IPS-20b (cell line): ENCODE measurements at regions not wholly inside any gene's neighbourhood (a gene's known extent, or its start where the extent isn't known, plus 50 kb on each side); places are given as distances from the start of the nearest gene placed in this dataset.

Experiments used
- H3K27ac ChIP-seq: one replicate; pipeline ENCODE4 v1.5.1; 2013; ENCODE audit warnings: low read length
- H3K27me3 ChIP-seq: 2 replicates; pipeline ENCODE4 v1.6.1; 2013; ENCODE audit warnings: mild to moderate bottlenecking, low read length, inconsistent platforms; ENCODE audit not compliant: insufficient read depth
- H3K36me3 ChIP-seq: 2 replicates; pipeline ENCODE4 v1.6.1; 2013; ENCODE audit warnings: low read depth, mild to moderate bottlenecking, inconsistent platforms, low read length, moderate library complexity; ENCODE audit not compliant: insufficient read depth
- H3K4me1 ChIP-seq: 2 replicates; pipeline ENCODE4 v1.6.1; 2013; ENCODE audit warnings: mild to moderate bottlenecking, control low read depth, inconsistent platforms, low read length, moderate library complexity; ENCODE audit not compliant: insufficient read depth
- H3K4me3 ChIP-seq: 2 replicates; pipeline ENCODE4 v1.5.1; 2013; ENCODE audit warnings: mild to moderate bottlenecking, low read length, inconsistent platforms
- H3K9ac ChIP-seq: 2 replicates; pipeline ENCODE4 v1.6.1; 2013; ENCODE audit warnings: low read depth, mild to moderate bottlenecking, inconsistent platforms, low read length, moderate library complexity
- H3K9me3 ChIP-seq: 2 replicates; pipeline ENCODE4 v1.6.1; 2013; ENCODE audit warnings: mild to moderate bottlenecking, low read depth, low read length, inconsistent platforms; ENCODE audit not compliant: insufficient read depth

GRCh38 chr10:53580465-53580864 lies 807.9 kb upstream of the MBL2 start:
- H3K4me1 ChIP-seq, result no peaks in the 10 kb centered on the region
- H3K4me3 ChIP-seq, result no peak overlapping the region
- H3K9me3 ChIP-seq, result no peaks in the 10 kb centered on the region
- H3K27me3 ChIP-seq, result no peaks in the 10 kb centered on the region
- no peaks in the 10 kb centered on the region for H3K36me3 ChIP-seq
- H3K9ac ChIP-seq, result no peak overlapping the region
- no peak overlapping the region for H3K27ac ChIP-seq

GRCh38 chr10:53579773-53580172 lies 807.2 kb upstream of the MBL2 start:
- H3K4me1 ChIP-seq, result no peaks in the 10 kb centered on the region
- H3K4me3 ChIP-seq, result no peak overlapping the region
- H3K36me3 ChIP-seq, result no peaks in the 10 kb centered on the region
- no peaks in the 10 kb centered on the region for H3K9me3 ChIP-seq
- H3K9ac ChIP-seq, result no peak overlapping the region
- H3K27ac ChIP-seq, result no peak overlapping the region
- no peaks in the 10 kb centered on the region for H3K27me3 ChIP-seq

- Histone ChIP-seq H3K27ac (no peak overlapping the region), H3K9me3 (no peaks in the 10 kb centered on the region), H3K36me3 (no peaks in the 10 kb centered on the region), H3K27me3 (no peaks in the 10 kb centered on the region), H3K9ac (no peak overlapping the region), H3K4me3 (no peak overlapping the region), H3K4me1 (peaks cover 15% of the 10 kb centered on the region; the same call in 1 of the 2 replicates)
Observed at GRCh38 chr10:53574024-53574423, 801.4 kb upstream of the MBL2 start.

- H3K4me1 ChIP-seq, result peaks cover 15% of the 10 kb centered on the region; the same call in 1 of the 2 replicates
- no peak overlapping the region for H3K27ac ChIP-seq
- H3K27me3 ChIP-seq, result no peaks in the 10 kb centered on the region
- no peaks in the 10 kb centered on the region for H3K36me3 ChIP-seq
- H3K4me3 ChIP-seq, result no peak overlapping the region
- no peak overlapping the region for H3K9ac ChIP-seq
- no peaks in the 10 kb centered on the region for H3K9me3 ChIP-seq
Observed at GRCh38 chr10:53573498-53573897, 800.9 kb upstream of the MBL2 start.

- Histone ChIP-seq H3K9ac (no peak overlapping the region), H3K27ac (no peak overlapping the region), H3K36me3 (no peaks in the 10 kb centered on the region), H3K4me3 (no peak overlapping the region), H3K27me3 (no peaks in the 10 kb centered on the region), H3K9me3 (no peaks in the 10 kb centered on the region), H3K4me1 (peaks cover 15% of the 10 kb centered on the region; the same call in 1 of the 2 replicates)
Observed at GRCh38 chr10:53572799-53573198, 800.2 kb upstream of the MBL2 start.

GRCh38 chr10:53570221-53570620 lies 797.6 kb upstream of the MBL2 start:
- Histone ChIP-seq H3K27ac (no peak overlapping the region), H3K4me3 (no peak overlapping the region), H3K4me1 (peaks cover 15% of the 10 kb centered on the region; the same call in 1 of the 2 replicates), H3K9me3 (peaks cover 11% of the 10 kb centered on the region; the same call in 1 of the 2 replicates), H3K9ac (no peak overlapping the region), H3K36me3 (no peaks in the 10 kb centered on the region), H3K27me3 (no peaks in the 10 kb centered on the region)

- peaks cover 13% of the 10 kb centered on the region; the same call in 1 of the 2 replicates for H3K4me1 ChIP-seq
Observed at GRCh38 chr10:53569455-53569854, 796.9 kb upstream of the MBL2 start.

GRCh38 chr10:53548664-53549063 lies 776.1 kb upstream of the MBL2 start:
- H3K36me3 ChIP-seq, result no peaks in the 10 kb centered on the region
- H3K9me3 ChIP-seq, result no peaks in the 10 kb centered on the region
- no peaks in the 10 kb centered on the region for H3K27me3 ChIP-seq
- no peaks in the 10 kb centered on the region for H3K4me1 ChIP-seq
- no peak overlapping the region for H3K4me3 ChIP-seq
- H3K9ac ChIP-seq, result no peak overlapping the region
- H3K27ac ChIP-seq, result no peak overlapping the region

More at GRCh38 chr10:53569455-53569854, 796.9 kb upstream of the MBL2 start:
- no peak overlapping the region for H3K27ac ChIP-seq
- peaks cover 15% of the 10 kb centered on the region; the same call in 1 of the 2 replicates for H3K9me3 ChIP-seq
- no peak overlapping the region for H3K4me3 ChIP-seq
- no peak overlapping the region for H3K9ac ChIP-seq
- no peaks in the 10 kb centered on the region for H3K36me3 ChIP-seq
- H3K27me3 ChIP-seq, result no peaks in the 10 kb centered on the region

- no peaks in the 10 kb centered on the region for H3K9me3 ChIP-seq
- no peak overlapping the region for H3K9ac ChIP-seq
- H3K27me3 ChIP-seq, result no peaks in the 10 kb centered on the region
- no peak overlapping the region for H3K4me3 ChIP-seq
- no peaks in the 10 kb centered on the region for H3K36me3 ChIP-seq
- H3K4me1 ChIP-seq, result no peaks in the 10 kb centered on the region
- no peak overlapping the region for H3K27ac ChIP-seq
Observed at GRCh38 chr10:53547364-53547763, 774.8 kb upstream of the MBL2 start.

GRCh38 chr10:53543410-53543809 lies 770.8 kb upstream of the MBL2 start:
- no peaks in the 10 kb centered on the region for H3K36me3 ChIP-seq
- no peak overlapping the region for H3K4me3 ChIP-seq
- H3K4me1 ChIP-seq, result no peaks in the 10 kb centered on the region
- H3K9me3 ChIP-seq, result no peaks in the 10 kb centered on the region
- no peaks in the 10 kb centered on the region for H3K27me3 ChIP-seq
- no peak overlapping the region for H3K27ac ChIP-seq
- no peak overlapping the region for H3K9ac ChIP-seq

- Histone ChIP-seq H3K27me3 (no peaks in the 10 kb centered on the region), H3K4me1 (no peaks in the 10 kb centered on the region), H3K4me3 (no peak overlapping the region), H3K27ac (no peak overlapping the region), H3K9ac (no peak overlapping the region), H3K36me3 (no peaks in the 10 kb centered on the region), H3K9me3 (no peaks in the 10 kb centered on the region)
Observed at GRCh38 chr10:53537508-53537907, 764.9 kb upstream of the MBL2 start.

GRCh38 chr10:53536322-53536721 lies 763.7 kb upstream of the MBL2 start:
- no peak overlapping the region for H3K27ac ChIP-seq
- H3K4me3 ChIP-seq, result no peak overlapping the region
- H3K36me3 ChIP-seq, result no peaks in the 10 kb centered on the region
- H3K9ac ChIP-seq, result no peak overlapping the region
- no peaks in the 10 kb centered on the region for H3K4me1 ChIP-seq
- no peaks in the 10 kb centered on the region for H3K27me3 ChIP-seq
- H3K9me3 ChIP-seq, result no peaks in the 10 kb centered on the region
